ENCODE measurements at regions not wholly inside any gene's neighbourhood (a gene's known extent, or its start where the extent isn't known, plus 50 kb on each side); places are given as distances from the start of the nearest gene placed in this dataset.

DNA sequence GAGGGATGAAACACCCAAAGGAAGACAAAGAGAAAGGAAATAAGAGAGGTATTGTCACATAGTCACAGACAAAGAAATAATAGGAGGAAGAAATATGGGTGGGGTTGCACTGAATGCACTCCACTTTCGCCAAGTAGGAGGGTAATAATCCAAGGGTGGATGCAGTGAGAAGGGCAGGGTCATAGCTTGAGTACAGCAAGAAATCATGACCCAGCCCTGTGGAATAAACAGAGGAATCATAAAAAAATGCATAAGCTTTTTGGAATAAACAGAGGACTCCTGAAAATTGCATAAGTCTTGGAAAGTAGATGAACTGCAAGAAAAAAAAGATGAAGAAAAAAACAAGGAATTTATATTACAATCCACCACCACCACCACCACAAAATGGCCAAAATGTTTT is 53.1 kb upstream of the CD55 start:
- Histone ChIP-seq H3K4me3 (no peak overlapping the region), H3K27ac (no peak overlapping the region), H3K9me3 (no peaks in the 10 kb centered on the region), H3K36me3 (no peaks in the 10 kb centered on the region), H3K27me3 (no peaks in the 10 kb centered on the region), H3K4me1 (no peaks in the 10 kb centered on the region)
- intact Hi-C loops (cut with DNase I) = no loop called here
- TF ChIP-seq POLR2AphosphoS5 (IDR thresholded peaks at IDR 0.05; ENCODE audit: insufficient read depth in 1 of 2, low read depth in 1 of 2) = no peak
- TF ChIP-seq POLR2A (IDR thresholded peaks at IDR 0.05) = no peak
- TF ChIP-seq, protein P1, sequence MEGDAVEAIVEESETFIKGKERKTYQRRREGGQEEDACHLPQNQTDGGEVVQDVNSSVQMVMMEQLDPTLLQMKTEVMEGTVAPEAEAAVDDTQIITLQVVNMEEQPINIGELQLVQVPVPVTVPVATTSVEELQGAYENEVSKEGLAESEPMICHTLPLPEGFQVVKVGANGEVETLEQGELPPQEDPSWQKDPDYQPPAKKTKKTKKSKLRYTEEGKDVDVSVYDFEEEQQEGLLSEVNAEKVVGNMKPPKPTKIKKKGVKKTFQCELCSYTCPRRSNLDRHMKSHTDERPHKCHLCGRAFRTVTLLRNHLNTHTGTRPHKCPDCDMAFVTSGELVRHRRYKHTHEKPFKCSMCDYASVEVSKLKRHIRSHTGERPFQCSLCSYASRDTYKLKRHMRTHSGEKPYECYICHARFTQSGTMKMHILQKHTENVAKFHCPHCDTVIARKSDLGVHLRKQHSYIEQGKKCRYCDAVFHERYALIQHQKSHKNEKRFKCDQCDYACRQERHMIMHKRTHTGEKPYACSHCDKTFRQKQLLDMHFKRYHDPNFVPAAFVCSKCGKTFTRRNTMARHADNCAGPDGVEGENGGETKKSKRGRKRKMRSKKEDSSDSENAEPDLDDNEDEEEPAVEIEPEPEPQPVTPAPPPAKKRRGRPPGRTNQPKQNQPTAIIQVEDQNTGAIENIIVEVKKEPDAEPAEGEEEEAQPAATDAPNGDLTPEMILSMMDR (IDR thresholded peaks at IDR 0.05) = no peak
- no peak for DNase-seq (ENCODE audit: extremely low spot score in 2 of 2)

- no peak for DNase-seq (ENCODE audit: extremely low spot score in 2 of 2)
- no peak overlapping the region for H3K4me3 ChIP-seq
- H3K9me3 ChIP-seq = no peaks in the 10 kb centered on the region
- TF ChIP-seq POLR2AphosphoS5 (IDR thresholded peaks at IDR 0.05; ENCODE audit: insufficient read depth in 1 of 2, low read depth in 1 of 2) (no peak), POLR2A (IDR thresholded peaks at IDR 0.05) (no peak)
- TF ChIP-seq, protein P1 (IDR thresholded peaks at IDR 0.05) = no peak
- intact Hi-C loops (cut with DNase I) = no loop called here
- H3K4me1 ChIP-seq = no peaks in the 10 kb centered on the region
- no peaks in the 10 kb centered on the region for H3K36me3 ChIP-seq
- H3K27ac ChIP-seq = no peak overlapping the region
- no peaks in the 10 kb centered on the region for H3K27me3 ChIP-seq
These were observed 52.5 kb upstream of the CD55 start for GRCh38 chr1:207268753-207269511.

Measured in vagina (tissue), 2 donors.